IPS-18a (cell line): ENCODE measurements at regions not wholly inside any gene's neighbourhood (a gene's known extent, or its start where the extent isn't known, plus 50 kb on each side); places are given as distances from the start of the nearest gene placed in this dataset.

Experiments
- H3K27ac ChIP-seq: one replicate; pipeline ENCODE4 v1.5.1; 2013; ENCODE audit warnings: low read length
- H3K27me3 ChIP-seq: one replicate; pipeline ENCODE4 v1.6.1; 2013; ENCODE audit warnings: mild to moderate bottlenecking, low read length; ENCODE audit not compliant: control insufficient read depth, insufficient read depth
- H3K36me3 ChIP-seq: one replicate; pipeline ENCODE4 v1.6.1; 2013; ENCODE audit warnings: low read depth, low read length; ENCODE audit not compliant: control insufficient read depth
- H3K4me1 ChIP-seq: one replicate; pipeline ENCODE4 v1.6.1; 2013; ENCODE audit warnings: low read depth, low read length; ENCODE audit not compliant: control insufficient read depth
- H3K4me3 ChIP-seq: one replicate; pipeline ENCODE4 v1.5.1; 2013; ENCODE audit warnings: low read length
- H3K9ac ChIP-seq: one replicate; pipeline ENCODE4 v1.6.1; 2013; ENCODE audit warnings: mild to moderate bottlenecking, low read length, moderate library complexity
- H3K9me3 ChIP-seq: one replicate; pipeline ENCODE4 v1.6.1; 2013; ENCODE audit warnings: low read depth, low read length; ENCODE audit not compliant: control insufficient read depth

GRCh38 chr12:125451408-125451807 lies 386.2 kb downstream of the AACS start:
- Histone ChIP-seq H3K27ac (no peak overlapping the region), H3K4me3 (no peak overlapping the region), H3K4me1 (peaks cover 11% of the 10 kb centered on the region), H3K27me3 (no peaks in the 10 kb centered on the region), H3K36me3 (no peaks in the 10 kb centered on the region), H3K9me3 (no peaks in the 10 kb centered on the region), H3K9ac (no peak overlapping the region)

- H3K36me3 ChIP-seq: no peaks in the 10 kb centered on the region
- peaks cover 11% of the 10 kb centered on the region for H3K4me1 ChIP-seq
- H3K9me3 ChIP-seq: no peaks in the 10 kb centered on the region
- no peak overlapping the region for H3K9ac ChIP-seq
- no peak overlapping the region for H3K4me3 ChIP-seq
- no peak overlapping the region for H3K27ac ChIP-seq
- no peaks in the 10 kb centered on the region for H3K27me3 ChIP-seq
Observed at GRCh38 chr12:125453751-125454150, 388.5 kb downstream of the AACS start.

GRCh38 chr12:125454291-125454690 lies 389.1 kb downstream of the AACS start:
- Histone ChIP-seq H3K36me3 (no peaks in the 10 kb centered on the region), H3K4me1 (peaks cover 11% of the 10 kb centered on the region), H3K27me3 (no peaks in the 10 kb centered on the region), H3K27ac (no peak overlapping the region), H3K4me3 (no peak overlapping the region), H3K9ac (no peak overlapping the region), H3K9me3 (no peaks in the 10 kb centered on the region)

- Histone ChIP-seq H3K9ac (no peak overlapping the region), H3K36me3 (no peaks in the 10 kb centered on the region), H3K4me1 (peaks cover 11% of the 10 kb centered on the region), H3K9me3 (no peaks in the 10 kb centered on the region), H3K4me3 (no peak overlapping the region), H3K27me3 (no peaks in the 10 kb centered on the region), H3K27ac (peak overlapping the region; percentile 27)
Observed at GRCh38 chr12:125454786-125455480, 389.7 kb downstream of the AACS start.

- no peaks in the 10 kb centered on the region for H3K36me3 ChIP-seq
- no peaks in the 10 kb centered on the region for H3K9me3 ChIP-seq
- no peak overlapping the region for H3K9ac ChIP-seq
- H3K4me1 ChIP-seq: peaks cover 11% of the 10 kb centered on the region
- H3K27ac ChIP-seq: peak overlapping the region; percentile 27
- no peaks in the 10 kb centered on the region for H3K27me3 ChIP-seq
- no peak overlapping the region for H3K4me3 ChIP-seq
Observed at GRCh38 chr12:125455556-125455955, 390.3 kb downstream of the AACS start.

- Histone ChIP-seq H3K36me3 (no peaks in the 10 kb centered on the region), H3K4me3 (no peak overlapping the region), H3K9me3 (no peaks in the 10 kb centered on the region), H3K9ac (no peak overlapping the region), H3K27me3 (no peaks in the 10 kb centered on the region), H3K4me1 (peaks cover 11% of the 10 kb centered on the region), H3K27ac (no peak overlapping the region)
Observed at GRCh38 chr12:125458552-125459268, 393.5 kb downstream of the AACS start.

GRCh38 chr12:125461831-125462230 lies 396.6 kb downstream of the AACS start:
- no peak overlapping the region for H3K27ac ChIP-seq

GRCh38 chr12:125463386-125463785 lies 398.2 kb downstream of the AACS start:
- H3K4me3 ChIP-seq: no peak overlapping the region
- no peak overlapping the region for H3K9ac ChIP-seq
- H3K27me3 ChIP-seq: no peaks in the 10 kb centered on the region
- no peaks in the 10 kb centered on the region for H3K36me3 ChIP-seq
- no peaks in the 10 kb centered on the region for H3K9me3 ChIP-seq
- H3K4me1 ChIP-seq: no peaks in the 10 kb centered on the region
- no peak overlapping the region for H3K27ac ChIP-seq

More at GRCh38 chr12:125461831-125462230, 396.6 kb downstream of the AACS start:
- Histone ChIP-seq H3K4me3 (no peak overlapping the region), H3K27me3 (no peaks in the 10 kb centered on the region), H3K9me3 (no peaks in the 10 kb centered on the region), H3K9ac (no peak overlapping the region), H3K4me1 (no peaks in the 10 kb centered on the region), H3K36me3 (no peaks in the 10 kb centered on the region)

GRCh38 chr12:125467363-125467762 lies 402.1 kb downstream of the AACS start:
- H3K9me3 ChIP-seq: no peaks in the 10 kb centered on the region
- no peak overlapping the region for H3K4me3 ChIP-seq
- no peaks in the 10 kb centered on the region for H3K36me3 ChIP-seq
- no peaks in the 10 kb centered on the region for H3K4me1 ChIP-seq
- no peak overlapping the region for H3K9ac ChIP-seq
- H3K27me3 ChIP-seq: no peaks in the 10 kb centered on the region
- H3K27ac ChIP-seq: no peak overlapping the region

- Histone ChIP-seq H3K27ac (no peak overlapping the region), H3K27me3 (no peaks in the 10 kb centered on the region), H3K9me3 (no peaks in the 10 kb centered on the region), H3K4me1 (no peaks in the 10 kb centered on the region), H3K9ac (no peak overlapping the region), H3K4me3 (no peak overlapping the region), H3K36me3 (no peaks in the 10 kb centered on the region)
Observed at GRCh38 chr12:125469683-125470082, 404.4 kb downstream of the AACS start.

GRCh38 chr12:125470838-125471783 lies 405.9 kb downstream of the AACS start:
- Histone ChIP-seq H3K27me3 (no peaks in the 10 kb centered on the region), H3K27ac (no peak overlapping the region), H3K36me3 (no peaks in the 10 kb centered on the region), H3K9me3 (no peaks in the 10 kb centered on the region), H3K4me1 (no peaks in the 10 kb centered on the region), H3K4me3 (no peak overlapping the region), H3K9ac (no peak overlapping the region)
